GM12878 (cell line): ENCODE measurements at regions not wholly inside any gene's neighbourhood (a gene's known extent, or its start where the extent isn't known, plus 50 kb on each side); places are given as distances from the start of the nearest gene placed in this dataset.

Source experiments
- ATAC-seq: fragments of 200-7000 bp; cut with Tn5 transposase; 3 replicates; pipeline ENCODE4 v1.9.1; 2020; ENCODE audit warnings: mild to moderate bottlenecking, moderate library complexity
- BruUV-seq: library from RNA; stranded (reverse); fragments of 400-500 nt; replicated peaks from 2 replicates; lab custom pipeline; 2021; lab: Mats Ljungman, UMichigan
- CTCF ChIA-PET: fragments of 300-600 bp; sonication (Branson Sonifier 250); formaldehyde crosslinking; extraction: SDS; loops from one replicate; lab custom pipeline; 2021; ENCODE audit warnings: inconsistent platforms; lab: Yijun Ruan, JAX
- POLR2A ChIA-PET: fragments of 350-600 bp; formaldehyde crosslinking; extraction: SDS; loops from one replicate; lab custom pipeline; 2021; ENCODE audit warnings: inconsistent platforms; lab: Charles Lee
- RAD21 ChIA-PET: fragments of 300-600 bp; sonication (Branson Sonifier 250); formaldehyde crosslinking; loops from one replicate; lab custom pipeline; 2023; ENCODE audit warnings: antibody characterized with exemption; ENCODE audit not compliant: unreplicated experiment; lab: Charles Lee
- SMC1A ChIA-PET: fragments of 300-600 bp; sonication (Branson Sonifier 250); formaldehyde crosslinking; loops from one replicate; lab custom pipeline; 2023; ENCODE audit not compliant: unreplicated experiment, uncharacterized antibody; lab: Charles Lee
- DNase-seq: peaks from one replicate; pipeline ENCODE4 v3.0.0-alpha.2; 2011; ENCODE audit warnings: low read depth, low spot score
- FAIRE-seq: peaks from 3 replicates; lab custom pipeline; 2011; peaks lifted over from hg19 to GRCh38; lab: Jason Lieb, UNC
- H2AFZ ChIP-seq: 2 replicates; pipeline ENCODE4 v1.6.0; 2011; ENCODE audit warnings: low read depth, low read length, control low read depth; ENCODE audit not compliant: control insufficient read depth
- H3K27ac ChIP-seq: 2 replicates; pipeline ENCODE4 v1.5.1; 2011; ENCODE audit warnings: control low read depth; ENCODE audit not compliant: control insufficient read depth, insufficient read depth
- H3K27me3 ChIP-seq, 2 experiments: replicated peaks in 1 of 2; 2 replicates each; pipeline versions ENCODE4 v1.6.0 to v1.6.1; 2011; ENCODE audit warnings: low read length in 1 of 2; ENCODE audit not compliant: control insufficient read depth in 2 of 2, insufficient read depth in 2 of 2
- H3K36me3 ChIP-seq, 2 experiments: 2 replicates each; pipeline ENCODE4 v1.5.1; 2011; ENCODE audit warnings: low read length in 1 of 2; ENCODE audit not compliant: control insufficient read depth in 2 of 2, insufficient read depth in 2 of 2
- H3K4me1 ChIP-seq: 2 replicates; pipeline ENCODE4 v1.6.1; 2011; ENCODE audit warnings: mild to moderate bottlenecking, low read length, moderate library complexity, mixed read lengths; ENCODE audit not compliant: control insufficient read depth, insufficient read depth
- H3K4me2 ChIP-seq: 2 replicates; pipeline ENCODE4 v1.6.0; 2011; ENCODE audit warnings: control low read depth; ENCODE audit not compliant: control insufficient read depth, insufficient read depth
- H3K4me3 ChIP-seq: fragments of 200-600 bp; sonication (generic); 2 replicates; pipeline ENCODE4 v1.5.1; 2016
- H3K79me2 ChIP-seq: 2 replicates; pipeline ENCODE4 v1.6.0; 2011; ENCODE audit warnings: low read length; ENCODE audit not compliant: control insufficient read depth, insufficient read depth
- H3K9ac ChIP-seq: 2 replicates; pipeline ENCODE4 v1.8.0; 2011; ENCODE audit warnings: low read length, control low read depth, mixed read lengths; ENCODE audit not compliant: control insufficient read depth, insufficient read depth
- H3K9me3 ChIP-seq: replicated peaks from 3 replicates; pipeline ENCODE4 v1.5.1; 2011; ENCODE audit warnings: mild to moderate bottlenecking, low read length; ENCODE audit not compliant: control insufficient read depth, insufficient read depth
- H4K20me1 ChIP-seq: 2 replicates; pipeline ENCODE4 v1.6.0; 2011; ENCODE audit not compliant: control insufficient read depth, insufficient read depth
- CEBPB ChIP-seq, 2 experiments: fragments of 150-350 bp in 1 of 2; IDR thresholded peaks; 2 replicates each; pipeline ENCODE4 v1.6.1; 2012 to 2014; ENCODE audit warnings: low read depth in 2 of 2, low read length in 2 of 2, borderline replicate concordance in 1 of 2, inconsistent platforms in 1 of 2
- HDAC2 ChIP-seq: fragments of 200-600 bp; sonication (generic); IDR thresholded peaks from 2 replicates; pipeline ENCODE4 v1.6.1; 2017
- KDM1A ChIP-seq: fragments of 200-600 bp; sonication (generic); IDR thresholded peaks from 2 replicates; pipeline ENCODE4 v1.6.1; 2016; ENCODE audit warnings: borderline replicate concordance
- LARP7 ChIP-seq: fragments of 450-650 bp; IDR thresholded peaks from 2 replicates; pipeline ENCODE4 v1.6.1; 2017; ENCODE audit warnings: mild to moderate bottlenecking
- SIN3A ChIP-seq: IDR thresholded peaks from 2 replicates; pipeline ENCODE4 v1.6.1; 2012; ENCODE audit warnings: low read depth, low read length, improper control_type of control experiment
- TCF3 ChIP-seq: IDR thresholded peaks from 2 replicates; pipeline ENCODE4 v1.6.1; 2012; ENCODE audit warnings: low read depth, mild to moderate bottlenecking, low read length, borderline replicate concordance; ENCODE audit not compliant: insufficient read depth
- WGBS: methylation state at CpG from one replicate; pipeline ENCODE4 v1.1.6; 2016; ENCODE audit warnings: low lambda C conversion rate; ENCODE audit not compliant: insufficient replicate concordance, insufficient coverage; ENCODE audit errors: missing lambda C conversion rate; 5-methylcytosine and 5-hydroxymethylcytosine counted together
- in situ Hi-C: fragments of 300-500 bp; cut with MboI; formaldehyde crosslinking; loops from 9 replicates; pipeline ENCODE4 v1.14.3; 2018; ENCODE audit warnings: mixed read lengths
- intact Hi-C: fragments of 100-400 bp; cut with micrococcal nuclease; formaldehyde crosslinking; loops from one replicate; pipeline ENCODE4 v1.14.2; 2022; ENCODE audit not compliant: unreplicated experiment
- TF ChIP-seq, protein P1 (sequence below): IDR thresholded peaks from 2 replicates; pipeline ENCODE4 v1.6.1; 2012; ENCODE audit warnings: improper control_type of control experiment, low read depth, low read length; ENCODE audit not compliant: insufficient replicate concordance
- TF ChIP-seq, protein P2 (sequence below): fragments of 450-650 bp; IDR thresholded peaks from 2 replicates; pipeline ENCODE4 v1.6.1; 2018; ENCODE audit warnings: borderline replicate concordance, mild to moderate bottlenecking; ENCODE audit not compliant: partially characterized antibody

DNA sequence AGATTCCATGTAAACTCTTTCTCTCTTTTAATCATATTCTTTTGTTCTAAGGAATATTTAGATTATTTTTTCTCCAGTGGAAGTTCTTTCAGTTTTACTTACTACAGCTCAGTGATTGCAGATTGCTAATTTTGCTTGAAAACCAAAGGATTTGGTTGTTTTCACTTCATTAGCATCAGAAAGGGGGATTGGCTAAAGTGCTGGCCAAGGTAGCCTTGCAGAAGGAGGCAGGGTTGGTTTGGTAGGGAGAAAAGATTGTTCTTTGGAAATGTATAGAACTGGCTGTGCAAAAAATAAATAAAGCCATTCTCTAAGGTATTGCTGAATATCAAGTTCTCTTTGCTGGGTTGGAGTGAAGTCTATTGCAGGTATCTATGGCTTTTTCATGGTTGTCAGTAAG, 92.6 kb downstream of the FAT3 start (continued):
- TF ChIP-seq, protein P1, sequence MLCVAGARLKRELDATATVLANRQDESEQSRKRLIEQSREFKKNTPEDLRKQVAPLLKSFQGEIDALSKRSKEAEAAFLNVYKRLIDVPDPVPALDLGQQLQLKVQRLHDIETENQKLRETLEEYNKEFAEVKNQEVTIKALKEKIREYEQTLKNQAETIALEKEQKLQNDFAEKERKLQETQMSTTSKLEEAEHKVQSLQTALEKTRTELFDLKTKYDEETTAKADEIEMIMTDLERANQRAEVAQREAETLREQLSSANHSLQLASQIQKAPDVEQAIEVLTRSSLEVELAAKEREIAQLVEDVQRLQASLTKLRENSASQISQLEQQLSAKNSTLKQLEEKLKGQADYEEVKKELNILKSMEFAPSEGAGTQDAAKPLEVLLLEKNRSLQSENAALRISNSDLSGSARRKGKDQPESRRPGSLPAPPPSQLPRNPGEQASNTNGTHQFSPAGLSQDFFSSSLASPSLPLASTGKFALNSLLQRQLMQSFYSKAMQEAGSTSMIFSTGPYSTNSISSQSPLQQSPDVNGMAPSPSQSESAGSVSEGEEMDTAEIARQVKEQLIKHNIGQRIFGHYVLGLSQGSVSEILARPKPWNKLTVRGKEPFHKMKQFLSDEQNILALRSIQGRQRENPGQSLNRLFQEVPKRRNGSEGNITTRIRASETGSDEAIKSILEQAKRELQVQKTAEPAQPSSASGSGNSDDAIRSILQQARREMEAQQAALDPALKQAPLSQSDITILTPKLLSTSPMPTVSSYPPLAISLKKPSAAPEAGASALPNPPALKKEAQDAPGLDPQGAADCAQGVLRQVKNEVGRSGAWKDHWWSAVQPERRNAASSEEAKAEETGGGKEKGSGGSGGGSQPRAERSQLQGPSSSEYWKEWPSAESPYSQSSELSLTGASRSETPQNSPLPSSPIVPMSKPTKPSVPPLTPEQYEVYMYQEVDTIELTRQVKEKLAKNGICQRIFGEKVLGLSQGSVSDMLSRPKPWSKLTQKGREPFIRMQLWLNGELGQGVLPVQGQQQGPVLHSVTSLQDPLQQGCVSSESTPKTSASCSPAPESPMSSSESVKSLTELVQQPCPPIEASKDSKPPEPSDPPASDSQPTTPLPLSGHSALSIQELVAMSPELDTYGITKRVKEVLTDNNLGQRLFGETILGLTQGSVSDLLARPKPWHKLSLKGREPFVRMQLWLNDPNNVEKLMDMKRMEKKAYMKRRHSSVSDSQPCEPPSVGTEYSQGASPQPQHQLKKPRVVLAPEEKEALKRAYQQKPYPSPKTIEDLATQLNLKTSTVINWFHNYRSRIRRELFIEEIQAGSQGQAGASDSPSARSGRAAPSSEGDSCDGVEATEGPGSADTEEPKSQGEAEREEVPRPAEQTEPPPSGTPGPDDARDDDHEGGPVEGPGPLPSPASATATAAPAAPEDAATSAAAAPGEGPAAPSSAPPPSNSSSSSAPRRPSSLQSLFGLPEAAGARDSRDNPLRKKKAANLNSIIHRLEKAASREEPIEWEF = no peak

DNA sequence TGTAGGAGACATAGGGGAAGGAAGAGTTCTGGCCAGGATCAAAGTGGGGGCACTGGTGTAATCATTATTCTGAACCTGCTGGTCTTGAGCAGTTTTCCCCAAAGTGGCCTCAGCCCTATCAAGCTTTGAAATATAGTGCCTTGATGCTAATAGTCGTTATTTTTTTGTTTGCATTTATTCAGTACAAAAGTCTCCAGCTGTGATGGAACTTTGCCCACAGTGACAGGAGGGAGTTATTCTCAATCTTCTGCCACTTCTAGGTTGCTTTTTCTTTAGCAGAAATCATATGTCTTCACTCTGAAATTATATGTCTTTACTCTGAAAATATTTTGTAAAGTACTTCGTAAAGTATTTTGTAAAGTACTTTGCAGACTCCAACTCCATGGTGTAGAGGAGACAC, 93.1 kb downstream of the FAT3 start:
- Histone ChIP-seq H3K4me2 (no peak overlapping the region), H3K79me2 (no peaks in the 10 kb centered on the region), H4K20me1 (no peaks in the 10 kb centered on the region), H3K27ac (no peak overlapping the region), H3K27me3 (no peaks in the 10 kb centered on the region), H3K9me3 (no peaks in the 10 kb centered on the region), H3K4me3 (no peak overlapping the region), H3K4me1 (no peaks in the 10 kb centered on the region), H3K36me3 (no peaks in the 10 kb centered on the region), H3K9ac (no peak overlapping the region), H2AFZ (no peak overlapping the region)
- FAIRE-seq (no peak), ATAC-seq (no peak), DNase-seq (no peak)
- RAD21 ChIA-PET = no interaction called here
- intact Hi-C loops (no loop called here), in situ Hi-C loops (no loop called here)
- SMC1A ChIA-PET = no interaction called here
- BruUV-seq = no TSS peak
- CTCF ChIA-PET = no interaction called here
- 0% methylated on average over 2 of the region's 2 CpGs for WGBS
- no peak for TF ChIP-seq LARP7
- no peak for TF ChIP-seq HDAC2
- TF ChIP-seq, protein P2, sequence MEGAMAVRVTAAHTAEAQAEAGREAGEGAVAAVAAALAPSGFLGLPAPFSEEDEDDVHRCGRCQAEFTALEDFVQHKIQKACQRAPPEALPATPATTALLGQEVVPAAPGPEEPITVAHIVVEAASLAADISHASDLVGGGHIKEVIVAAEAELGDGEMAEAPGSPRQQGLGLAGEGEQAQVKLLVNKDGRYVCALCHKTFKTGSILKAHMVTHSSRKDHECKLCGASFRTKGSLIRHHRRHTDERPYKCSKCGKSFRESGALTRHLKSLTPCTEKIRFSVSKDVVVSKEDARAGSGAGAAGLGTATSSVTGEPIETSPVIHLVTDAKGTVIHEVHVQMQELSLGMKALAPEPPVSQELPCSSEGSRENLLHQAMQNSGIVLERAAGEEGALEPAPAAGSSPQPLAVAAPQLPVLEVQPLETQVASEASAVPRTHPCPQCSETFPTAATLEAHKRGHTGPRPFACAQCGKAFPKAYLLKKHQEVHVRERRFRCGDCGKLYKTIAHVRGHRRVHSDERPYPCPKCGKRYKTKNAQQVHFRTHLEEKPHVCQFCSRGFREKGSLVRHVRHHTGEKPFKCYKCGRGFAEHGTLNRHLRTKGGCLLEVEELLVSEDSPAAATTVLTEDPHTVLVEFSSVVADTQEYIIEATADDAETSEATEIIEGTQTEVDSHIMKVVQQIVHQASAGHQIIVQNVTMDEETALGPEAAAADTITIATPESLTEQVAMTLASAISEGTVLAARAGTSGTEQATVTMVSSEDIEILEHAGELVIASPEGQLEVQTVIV = no peak
- no peak for TF ChIP-seq TCF3
- TF ChIP-seq SIN3A = no peak
- no peak for TF ChIP-seq CEBPB (IDR thresholded peaks at IDR 0.05; ENCODE audit: borderline replicate concordance in 1 of 2, low read depth in 2 of 2, low read length in 2 of 2)
- no peak for TF ChIP-seq KDM1A
- POLR2A ChIA-PET = no interaction called here
